Skeletal muscle tissue (tissue), 3 donors: ENCODE measurements at regions not wholly inside any gene's neighbourhood (a gene's known extent, or its start where the extent isn't known, plus 50 kb on each side); places are given as distances from the start of the nearest gene placed in this dataset.

Experiments
- H3K27ac ChIP-seq: one replicate; pipeline ENCODE4 v1.7.0; 2013; ENCODE audit warnings: mild to moderate bottlenecking, low read depth, low read length, inconsistent platforms
- H3K27me3 ChIP-seq, 3 donors: one replicate each; pipeline ENCODE4 v1.7.0; 2013; ENCODE audit warnings: low read length in 3 of 3; ENCODE audit not compliant: control insufficient read depth in 3 of 3, insufficient read depth in 3 of 3
- H3K36me3 ChIP-seq, 3 donors: one replicate each; pipeline ENCODE4 v1.7.0; 2013; ENCODE audit warnings: low read length in 3 of 3; ENCODE audit not compliant: control insufficient read depth in 3 of 3, insufficient read depth in 3 of 3
- H3K4me1 ChIP-seq, 3 donors: one replicate each; pipeline ENCODE4 v1.7.0; 2013; ENCODE audit warnings: low read length in 3 of 3, mild to moderate bottlenecking in 3 of 3; ENCODE audit not compliant: control insufficient read depth in 3 of 3, insufficient read depth in 3 of 3
- H3K4me3 ChIP-seq, 3 donors: one replicate each; pipeline ENCODE4 v1.7.0; 2013; ENCODE audit warnings: low read length in 3 of 3
- H3K9ac ChIP-seq, 3 donors: one replicate each; pipeline ENCODE4 v1.7.0; 2013; ENCODE audit warnings: low read length in 3 of 3, mild to moderate bottlenecking in 3 of 3, moderate library complexity in 2 of 3, low read depth in 1 of 3
- H3K9me3 ChIP-seq, 3 donors: one replicate each; pipeline ENCODE4 v1.7.0; 2013; ENCODE audit warnings: low read length in 3 of 3; ENCODE audit not compliant: control insufficient read depth in 3 of 3
- donor health status: Osteomylitis.

GRCh38 chr2:215659650-215660049 lies 223.8 kb upstream of the FN1 start:
- H3K4me3 ChIP-seq: no peak overlapping the region
- H3K36me3 ChIP-seq: no peaks in the 10 kb centered on the region
- no peaks in the 10 kb centered on the region for H3K9me3 ChIP-seq
- H3K4me1 ChIP-seq: no peaks in the 10 kb centered on the region
- no peak overlapping the region for H3K9ac ChIP-seq
- H3K27me3 ChIP-seq: no peaks in the 10 kb centered on the region
- no peak overlapping the region for H3K27ac ChIP-seq

GRCh38 chr2:215658635-215659305 lies 222.9 kb upstream of the FN1 start:
- no peaks in the 10 kb centered on the region for H3K9me3 ChIP-seq
- H3K36me3 ChIP-seq: no peaks in the 10 kb centered on the region
- H3K9ac ChIP-seq: no peak overlapping the region
- H3K27ac ChIP-seq: no peak overlapping the region
- H3K4me3 ChIP-seq: no peak overlapping the region
- H3K4me1 ChIP-seq: peaks cover 0 to 3% (median 0%) of the 10 kb centered on the region in 3 donors
- no peaks in the 10 kb centered on the region for H3K27me3 ChIP-seq

- no peaks in the 10 kb centered on the region for H3K36me3 ChIP-seq
- H3K4me3 ChIP-seq: no peak overlapping the region
- peaks cover 0 to 3% (median 0%) of the 10 kb centered on the region in 3 donors for H3K4me1 ChIP-seq
- H3K9ac ChIP-seq: no peak overlapping the region
- H3K9me3 ChIP-seq: no peaks in the 10 kb centered on the region
- no peak overlapping the region for H3K27ac ChIP-seq
- H3K27me3 ChIP-seq: no peaks in the 10 kb centered on the region
Measured at GRCh38 chr2:215657844-215658243, 222.0 kb upstream of the FN1 start.

GRCh38 chr2:215654148-215654819 lies 218.4 kb upstream of the FN1 start:
- peaks cover 0 to 3% (median 0%) of the 10 kb centered on the region in 3 donors for H3K4me1 ChIP-seq
- no peaks in the 10 kb centered on the region for H3K9me3 ChIP-seq
- H3K9ac ChIP-seq: no peak overlapping the region
- H3K36me3 ChIP-seq: no peaks in the 10 kb centered on the region
- H3K27ac ChIP-seq: no peak overlapping the region
- H3K27me3 ChIP-seq: no peaks in the 10 kb centered on the region
- no peak overlapping the region for H3K4me3 ChIP-seq

GRCh38 chr2:215653344-215654030 lies 217.6 kb upstream of the FN1 start:
- Histone ChIP-seq H3K9ac (no peak overlapping the region), H3K9me3 (no peaks in the 10 kb centered on the region), H3K4me3 (no peak overlapping the region), H3K27me3 (no peaks in the 10 kb centered on the region), H3K4me1 (peaks cover 0 to 3% (median 0%) of the 10 kb centered on the region in 3 donors), H3K27ac (no peak overlapping the region), H3K36me3 (no peaks in the 10 kb centered on the region)

DNA sequence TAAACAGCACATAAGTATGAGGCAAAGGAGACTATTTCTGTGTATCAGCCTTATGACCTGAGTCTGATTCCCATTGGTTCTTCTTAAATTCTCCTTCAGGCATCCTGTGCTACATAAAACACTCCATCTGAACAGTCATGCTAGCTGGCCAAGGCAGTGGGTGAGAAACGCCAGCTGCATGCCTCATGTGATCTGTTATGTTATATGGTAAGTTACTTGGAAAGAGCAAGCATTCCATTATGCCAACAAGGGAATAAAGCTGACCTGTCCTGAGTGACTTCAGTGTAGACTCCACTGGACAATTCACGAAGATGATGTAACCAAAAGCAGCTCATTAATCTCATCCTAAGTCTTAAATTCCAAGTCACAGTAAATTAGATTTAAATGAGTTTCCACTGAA lies 216.5 kb upstream of the FN1 start:
- Histone ChIP-seq H3K36me3 (no peaks in the 10 kb centered on the region), H3K4me1 (peaks cover 0 to 3% (median 0%) of the 10 kb centered on the region in 3 donors), H3K9ac (no peak overlapping the region), H3K27ac (no peak overlapping the region), H3K27me3 (no peaks in the 10 kb centered on the region), H3K9me3 (no peaks in the 10 kb centered on the region), H3K4me3 (no peak overlapping the region)

GRCh38 chr2:215651412-215651811 lies 215.5 kb upstream of the FN1 start:
- Histone ChIP-seq H3K4me1 (peaks cover 0 to 3% (median 0%) of the 10 kb centered on the region in 3 donors), H3K9ac (no peak overlapping the region), H3K36me3 (no peaks in the 10 kb centered on the region), H3K27ac (no peak overlapping the region), H3K27me3 (no peaks in the 10 kb centered on the region), H3K9me3 (no peaks in the 10 kb centered on the region), H3K4me3 (no peak overlapping the region)

GRCh38 chr2:215644233-215644897 lies 208.5 kb upstream of the FN1 start:
- Histone ChIP-seq H3K9me3 (no peaks in the 10 kb centered on the region), H3K4me1 (no peaks in the 10 kb centered on the region), H3K27me3 (no peaks in the 10 kb centered on the region), H3K9ac (no peak overlapping the region), H3K36me3 (no peaks in the 10 kb centered on the region), H3K4me3 (no peak overlapping the region), H3K27ac (no peak overlapping the region)

DNA sequence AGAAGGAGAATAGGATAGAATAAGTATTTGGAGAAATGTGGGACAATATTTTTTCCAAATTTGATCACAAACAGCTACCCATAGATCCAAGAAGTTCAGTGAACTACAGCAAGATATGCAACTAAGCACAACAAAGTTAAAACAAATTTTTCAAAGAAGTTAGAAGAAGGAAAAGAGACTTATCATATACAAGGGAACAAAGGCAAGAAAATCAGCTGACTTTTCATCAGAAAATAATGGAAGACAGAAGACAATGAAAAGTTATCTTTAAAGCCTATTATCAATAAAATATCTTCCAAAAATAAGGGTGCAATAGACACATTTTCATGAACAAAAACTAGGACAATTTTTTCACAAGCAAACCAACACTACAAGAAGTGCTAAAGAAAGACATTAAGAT lies 202.8 kb upstream of the FN1 start:
- H3K27me3 ChIP-seq: no peaks in the 10 kb centered on the region
- no peak overlapping the region for H3K4me3 ChIP-seq
- H3K9ac ChIP-seq: no peak overlapping the region
- H3K27ac ChIP-seq: no peak overlapping the region
- H3K9me3 ChIP-seq: peaks cover 0 to 2% (median 0%) of the 10 kb centered on the region in 3 donors
- H3K4me1 ChIP-seq: no peaks in the 10 kb centered on the region
- no peaks in the 10 kb centered on the region for H3K36me3 ChIP-seq

DNA sequence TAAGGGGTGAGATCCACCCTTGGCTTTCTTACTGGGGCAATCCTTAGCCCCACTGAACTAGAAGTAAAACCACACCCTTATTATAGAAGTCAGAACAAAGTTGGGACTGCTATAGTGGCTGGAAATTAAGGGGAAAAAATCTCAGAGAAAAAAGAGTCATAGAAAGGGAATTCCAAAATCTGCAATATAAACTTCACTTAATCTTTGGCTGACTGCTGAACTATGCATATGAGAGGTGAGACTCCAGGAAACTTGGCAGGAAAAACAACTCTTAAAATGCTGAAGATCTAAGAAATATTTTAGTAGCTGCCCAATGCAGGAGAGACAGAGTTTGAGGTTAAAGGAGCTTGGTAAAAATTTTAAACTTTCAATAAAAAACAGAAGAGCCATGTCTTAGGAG lies 201.8 kb upstream of the FN1 start:
- Histone ChIP-seq H3K9ac (no peak overlapping the region), H3K4me1 (no peaks in the 10 kb centered on the region), H3K4me3 (no peak overlapping the region), H3K27me3 (no peaks in the 10 kb centered on the region), H3K27ac (no peak overlapping the region), H3K36me3 (no peaks in the 10 kb centered on the region), H3K9me3 (peaks cover 0 to 2% (median 0%) of the 10 kb centered on the region in 3 donors)
